HG03097 (cell line): ENCODE measurements at regions not wholly inside any gene's neighbourhood (a gene's known extent, or its start where the extent isn't known, plus 50 kb on each side); places are given as distances from the start of the nearest gene placed in this dataset.
"Not testable (repeated sequence)": the region's sequence is repeated elsewhere in the genome, so short reads cannot be mapped to it uniquely, and the experiment has no call there.

ENCODE experiments used
- ATAC-seq: cut with Tn5 transposase; IDR thresholded peaks from one replicate; pipeline ENCODE4 v1.9.1; 2021; ENCODE audit not compliant: unreplicated experiment, low FRiP score

DNA sequence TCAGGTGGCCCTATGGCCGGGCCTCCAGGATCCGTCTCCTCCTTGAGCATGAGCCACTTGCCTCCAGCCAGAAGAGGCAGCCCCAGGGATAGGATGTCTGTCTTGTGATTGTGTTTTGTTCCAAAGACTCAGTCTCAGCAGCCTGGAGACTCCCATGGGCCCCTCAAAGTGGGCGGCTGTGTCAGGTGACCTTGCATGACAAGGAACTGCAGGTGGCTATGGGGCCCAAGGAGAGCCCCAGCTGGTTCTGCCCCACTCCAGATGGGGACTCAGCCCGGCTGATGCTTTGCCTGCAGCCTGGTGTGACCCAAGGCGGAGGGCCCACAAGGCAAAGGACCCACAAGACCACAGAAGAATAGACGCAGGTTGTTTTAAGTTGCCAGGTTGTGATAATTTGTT lies 284.3 kb upstream of the IRX4 start:
- no peak for ATAC-seq

DNA sequence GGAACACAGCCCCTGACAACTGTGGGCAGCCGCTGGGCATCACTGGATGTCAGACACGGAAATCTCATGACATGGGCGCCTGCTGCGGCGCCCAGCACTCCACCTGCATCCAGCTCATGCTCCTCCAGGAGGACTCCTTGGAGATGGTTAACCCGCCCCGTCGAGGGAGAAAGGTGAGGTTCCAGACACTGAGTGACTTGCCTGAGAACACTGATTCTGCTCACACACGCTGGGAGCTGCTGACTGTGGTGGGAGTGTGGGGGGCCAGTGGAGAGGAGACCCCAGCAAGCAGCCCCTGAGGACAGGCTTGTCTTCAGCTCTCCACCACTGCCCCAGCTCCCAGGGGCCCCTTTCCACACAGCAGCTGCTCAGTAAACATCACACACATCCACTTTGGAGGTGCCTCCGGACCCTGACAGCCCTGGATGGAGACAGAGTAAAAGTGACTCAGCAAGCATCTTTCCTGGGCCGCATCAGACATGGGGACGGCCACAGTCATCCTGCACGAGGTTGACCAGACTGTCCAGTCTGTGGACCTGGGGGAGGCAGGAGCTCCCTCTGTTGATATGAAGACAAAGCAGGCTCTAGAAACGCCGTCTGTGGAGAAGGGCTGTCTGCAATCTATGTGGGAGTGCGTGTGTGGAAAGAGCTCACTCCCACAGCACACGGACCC lies 283.7 kb upstream of the IRX4 start:
- ATAC-seq = no peak

DNA sequence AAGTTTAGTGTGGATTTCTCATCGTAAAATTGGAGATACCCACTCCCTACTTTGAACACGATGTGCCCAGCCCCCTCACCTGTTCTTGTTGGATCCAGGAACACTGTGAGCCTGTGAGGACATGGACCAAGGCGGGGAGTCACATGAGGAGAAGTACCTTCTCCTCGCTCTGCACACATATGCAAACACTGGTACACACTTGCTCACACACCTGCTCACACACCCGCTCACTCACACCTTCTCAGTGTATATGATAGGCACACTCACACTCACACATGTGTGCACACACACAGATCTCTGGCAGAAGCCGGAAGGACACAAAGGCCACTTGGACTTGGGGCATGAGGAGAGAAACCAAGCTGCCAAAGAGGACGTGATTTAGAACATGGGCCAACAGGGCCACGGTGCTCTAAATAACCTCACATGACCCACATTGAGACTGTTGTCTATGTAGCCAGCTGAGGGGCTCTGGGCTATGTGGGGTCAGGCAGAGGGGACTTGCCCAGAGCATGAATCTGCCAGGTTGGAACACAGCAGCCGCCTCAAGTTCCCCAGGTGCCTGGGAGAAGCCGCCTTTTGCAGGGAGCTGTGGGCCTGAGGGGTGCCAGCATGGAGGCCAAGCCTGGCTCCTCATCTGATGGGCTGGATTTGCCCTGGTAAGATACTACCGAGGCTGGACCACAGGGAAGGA lies 283.0 kb upstream of the IRX4 start:
- no peak for ATAC-seq

DNA sequence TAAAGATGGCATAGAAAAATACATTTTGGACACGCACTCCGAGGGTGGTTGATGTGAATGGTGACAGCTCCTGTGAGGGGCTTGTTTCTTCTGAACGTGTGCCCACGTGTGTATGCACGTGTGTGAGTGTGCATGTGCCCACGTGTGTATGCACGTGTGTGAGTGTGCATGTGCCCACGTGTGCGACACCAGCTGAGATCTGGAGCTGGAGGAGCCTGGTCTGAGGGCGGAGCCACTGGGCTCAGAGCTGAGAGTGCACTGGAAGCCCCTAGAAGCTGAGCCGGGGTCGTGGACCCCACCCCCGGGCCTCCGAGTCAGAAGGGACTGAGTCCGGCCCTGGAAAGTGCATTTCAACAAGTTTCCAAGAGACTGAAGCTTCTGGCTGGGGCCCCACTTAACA lies 282.5 kb upstream of the IRX4 start:
- ATAC-seq = no peak

DNA sequence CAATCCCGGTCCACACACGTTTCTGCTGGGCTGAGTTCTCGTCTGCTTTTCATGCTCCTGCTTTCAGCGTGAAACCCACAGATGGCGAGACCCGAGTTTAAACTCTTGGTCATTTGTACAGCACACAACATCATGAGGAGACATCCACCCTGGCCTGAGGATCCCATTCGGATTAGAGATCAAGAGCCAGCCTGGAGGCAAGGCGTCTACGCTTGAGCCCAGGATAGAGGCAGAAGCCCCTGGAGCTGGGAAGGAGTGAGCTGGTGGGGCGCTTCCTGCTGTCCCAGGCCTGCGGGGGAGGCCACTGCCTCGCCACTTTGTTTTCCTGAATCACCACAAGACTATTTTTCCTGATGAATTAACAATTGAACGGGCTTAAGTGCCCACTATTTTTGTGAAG lies 281.9 kb upstream of the IRX4 start:
- no peak for ATAC-seq

DNA sequence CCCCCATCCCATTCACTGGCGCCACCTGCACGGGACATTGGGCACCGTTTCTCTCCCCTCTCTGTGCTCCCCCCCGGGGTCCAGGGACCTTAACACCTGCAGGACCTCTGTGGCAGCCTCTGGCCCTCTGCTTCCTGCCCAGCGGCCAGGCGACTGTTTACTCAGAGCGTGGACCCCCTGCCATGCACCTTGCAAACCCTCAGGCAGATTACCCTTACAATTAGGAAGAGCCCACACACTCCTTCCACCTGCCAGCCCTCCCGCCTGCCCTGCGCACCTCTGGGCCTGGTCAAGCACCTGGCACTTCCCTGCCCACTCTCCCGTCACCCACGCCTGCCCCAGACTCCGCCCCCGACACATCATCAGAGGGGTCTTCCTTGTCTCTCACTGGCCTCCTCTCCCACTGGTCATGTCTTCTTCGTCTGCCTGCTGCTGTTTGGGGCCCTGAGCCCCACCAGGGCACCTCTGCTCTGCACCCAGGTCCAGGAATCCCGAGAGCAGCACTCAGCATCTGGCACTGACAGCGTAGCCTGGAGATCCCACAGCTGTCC lies 281.3 kb upstream of the IRX4 start:
- no peak for ATAC-seq

GRCh38 chr5:2163060-2163856 lies 280.5 kb upstream of the IRX4 start:
- no peak for ATAC-seq

GRCh38 chr5:2160811-2161210 lies 278.1 kb upstream of the IRX4 start:
- no peak for ATAC-seq

DNA sequence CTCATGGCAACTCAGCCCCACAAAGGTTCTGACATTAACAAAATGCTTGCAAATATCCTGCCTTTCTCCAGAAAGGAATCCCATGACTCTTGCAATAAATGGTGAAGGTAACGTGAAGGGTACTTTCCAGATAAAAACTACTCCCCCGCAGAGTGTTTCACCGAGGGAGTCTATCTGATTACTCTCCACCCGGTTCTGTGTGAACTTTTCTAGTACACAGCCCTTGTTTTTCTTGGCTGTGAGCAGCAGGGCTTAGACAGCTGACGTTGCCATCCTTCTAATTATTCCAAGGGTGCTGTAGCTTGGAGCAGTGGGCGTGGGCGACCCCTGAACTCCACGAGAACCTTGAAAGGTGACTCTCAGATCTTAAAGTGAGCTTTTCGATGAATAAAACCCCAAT lies 276.0 kb upstream of the IRX4 start:
- ATAC-seq = no peak

DNA sequence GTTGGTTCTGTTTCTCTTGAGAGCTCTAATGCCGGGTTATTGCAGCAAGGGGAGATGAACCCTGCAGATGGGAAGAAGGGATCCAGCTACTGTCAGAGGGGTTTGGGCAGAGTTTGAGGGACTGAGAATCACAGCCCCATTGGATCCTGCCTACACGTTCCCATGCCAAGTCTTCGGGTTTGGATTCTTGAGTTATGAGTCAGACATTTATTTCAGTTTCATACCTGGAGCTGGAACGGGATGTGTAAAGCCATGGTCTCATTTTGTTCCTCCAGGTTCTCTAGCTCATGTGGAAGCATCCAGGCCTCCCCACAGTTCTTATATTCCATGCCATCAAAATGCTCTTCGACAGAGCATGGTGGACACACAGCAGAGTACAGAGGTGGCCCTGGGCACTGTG lies 275.4 kb upstream of the IRX4 start:
- ATAC-seq = no peak

GRCh38 chr5:2157372-2157771 lies 274.6 kb upstream of the IRX4 start:
- no peak for ATAC-seq

GRCh38 chr5:2156358-2157059 lies 273.8 kb upstream of the IRX4 start:
- ATAC-seq = no peak

DNA sequence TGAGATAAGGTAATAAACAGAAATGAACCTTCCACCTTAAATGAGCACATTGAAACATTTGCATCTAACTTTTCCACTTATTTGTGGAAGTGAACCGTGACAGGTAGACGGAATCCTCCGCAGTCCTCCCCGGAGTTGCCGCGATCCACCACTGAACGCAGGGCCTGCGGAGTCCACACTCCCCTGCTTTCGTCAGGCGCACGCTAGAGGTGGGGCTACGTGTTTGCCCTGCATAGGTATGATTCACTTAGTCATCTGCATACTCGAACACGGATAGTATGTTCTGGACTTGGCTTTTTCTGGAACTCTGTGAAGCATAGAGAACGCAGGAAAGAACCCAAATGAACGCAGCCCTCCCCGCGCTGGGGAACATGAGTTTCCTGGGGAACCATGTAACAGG lies 272.8 kb upstream of the IRX4 start:
- ATAC-seq = no peak

DNA sequence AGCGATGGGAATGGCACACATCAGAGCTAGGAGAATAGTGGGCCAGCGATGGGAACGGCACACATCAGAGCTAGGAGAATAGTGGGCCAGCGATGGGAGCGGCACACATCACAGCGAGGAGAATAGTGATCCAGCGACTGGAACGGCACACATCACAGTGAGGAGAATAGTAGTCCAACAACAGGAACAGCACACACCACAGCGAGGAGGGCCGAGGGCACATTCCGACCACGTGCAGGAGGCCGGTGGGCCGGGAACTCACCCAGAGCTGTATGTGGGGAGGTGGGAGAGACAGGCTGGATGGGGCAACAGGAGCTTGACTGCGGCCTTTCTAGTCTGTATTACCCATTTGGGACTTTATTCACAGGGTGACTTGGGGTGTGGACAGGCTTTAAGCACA lies 271.1 kb upstream of the IRX4 start:
- no peak for ATAC-seq

DNA sequence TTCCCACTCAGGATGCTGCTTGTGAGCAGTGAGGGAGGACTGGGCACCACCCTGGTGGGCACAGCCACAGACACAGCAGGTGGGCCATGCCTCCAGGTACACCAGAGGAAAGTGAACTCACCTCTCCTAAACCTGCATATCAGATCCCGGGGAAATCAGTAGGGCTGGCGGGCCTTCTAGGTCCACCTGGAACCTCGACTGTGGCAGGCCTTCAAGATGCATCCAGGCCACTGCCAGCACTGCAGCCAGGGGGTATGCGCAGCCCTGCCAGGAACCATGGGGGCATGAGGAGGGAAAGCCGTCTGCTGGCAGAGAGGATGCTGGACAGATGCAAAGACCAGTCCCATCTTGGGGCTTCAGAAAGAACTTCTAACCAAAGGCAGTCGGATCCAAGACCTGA lies 270.6 kb upstream of the IRX4 start:
- no peak for ATAC-seq

DNA sequence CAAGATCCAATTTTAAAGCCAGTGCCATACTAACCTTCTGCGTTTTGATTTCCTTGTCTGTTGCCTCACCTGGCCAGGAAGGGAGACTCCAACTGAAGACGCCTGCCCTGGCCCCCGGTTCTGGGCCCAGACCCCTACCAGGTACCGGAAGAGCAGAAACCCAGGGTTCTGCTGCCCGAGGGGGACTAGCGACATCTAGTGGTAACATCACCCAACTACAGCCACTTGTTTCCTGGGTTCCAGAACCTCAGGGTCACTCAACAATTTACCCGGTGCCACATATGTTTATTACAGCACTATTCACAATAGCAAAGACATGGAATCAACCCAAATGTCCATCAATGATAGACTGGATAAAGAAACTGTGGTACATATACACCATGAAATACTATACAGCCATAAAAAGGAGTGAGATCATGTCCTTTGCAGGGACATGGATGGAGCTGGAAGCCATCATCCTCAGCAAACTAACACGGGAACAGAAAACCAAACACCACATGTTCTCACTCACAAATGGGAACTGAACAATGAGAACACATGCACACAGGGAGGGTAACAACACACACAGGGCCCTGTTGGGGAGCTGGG lies 268.7 kb upstream of the IRX4 start:
- not testable (repeated sequence) for ATAC-seq

- no peak for ATAC-seq
Observed at GRCh38 chr5:2149195-2149539, 266.4 kb upstream of the IRX4 start.

- no peak for ATAC-seq
Observed at GRCh38 chr5:2148312-2149194, 265.8 kb upstream of the IRX4 start.

- no peak for ATAC-seq
Observed at GRCh38 chr5:2147504-2148311, 265.0 kb upstream of the IRX4 start.
